AG09309 (cell line): ENCODE measurements at regions not wholly inside any gene's neighbourhood (a gene's known extent, or its start where the extent isn't known, plus 50 kb on each side); places are given as distances from the start of the nearest gene placed in this dataset.

Experiments
- DNase-seq: peaks from one replicate; pipeline ENCODE4 v3.0.0-alpha.2; 2010; ENCODE audit warnings: low read depth
- H3K4me3 ChIP-seq: 2 replicates; pipeline ENCODE4 v1.5.1; 2011; ENCODE audit warnings: mild to moderate bottlenecking, low read depth, low read length, moderate library complexity; ENCODE audit not compliant: control insufficient read depth
- TF ChIP-seq, protein P1 (sequence below): IDR thresholded peaks from 2 replicates; pipeline ENCODE4 v1.5.1; 2011; ENCODE audit warnings: mild to moderate bottlenecking, low read depth, low read length, inconsistent platforms; ENCODE audit not compliant: insufficient read depth, control insufficient read depth; ENCODE audit errors: missing control alignments

DNA sequence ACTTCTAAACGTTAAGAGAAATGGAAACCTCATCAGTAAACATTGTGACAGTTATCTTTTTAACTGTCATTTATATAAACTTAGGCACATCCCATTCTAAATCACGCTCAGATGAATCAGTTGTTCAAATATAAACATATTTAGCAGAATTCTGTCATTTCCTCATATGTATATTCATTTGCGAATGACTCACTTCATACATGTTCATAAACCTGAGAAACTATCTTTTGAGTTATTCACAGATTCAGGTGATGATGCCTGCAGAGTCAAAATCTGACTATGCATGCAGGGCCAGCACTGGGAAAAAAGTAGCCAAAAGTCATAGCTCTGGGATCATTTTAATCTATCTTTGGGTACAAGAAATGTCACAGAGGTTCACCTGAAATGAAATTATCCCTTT, 153.8 kb upstream of the PKN2 start:
- H3K4me3 ChIP-seq: no peak overlapping the region
- DNase-seq: no peak
- TF ChIP-seq, protein P1, sequence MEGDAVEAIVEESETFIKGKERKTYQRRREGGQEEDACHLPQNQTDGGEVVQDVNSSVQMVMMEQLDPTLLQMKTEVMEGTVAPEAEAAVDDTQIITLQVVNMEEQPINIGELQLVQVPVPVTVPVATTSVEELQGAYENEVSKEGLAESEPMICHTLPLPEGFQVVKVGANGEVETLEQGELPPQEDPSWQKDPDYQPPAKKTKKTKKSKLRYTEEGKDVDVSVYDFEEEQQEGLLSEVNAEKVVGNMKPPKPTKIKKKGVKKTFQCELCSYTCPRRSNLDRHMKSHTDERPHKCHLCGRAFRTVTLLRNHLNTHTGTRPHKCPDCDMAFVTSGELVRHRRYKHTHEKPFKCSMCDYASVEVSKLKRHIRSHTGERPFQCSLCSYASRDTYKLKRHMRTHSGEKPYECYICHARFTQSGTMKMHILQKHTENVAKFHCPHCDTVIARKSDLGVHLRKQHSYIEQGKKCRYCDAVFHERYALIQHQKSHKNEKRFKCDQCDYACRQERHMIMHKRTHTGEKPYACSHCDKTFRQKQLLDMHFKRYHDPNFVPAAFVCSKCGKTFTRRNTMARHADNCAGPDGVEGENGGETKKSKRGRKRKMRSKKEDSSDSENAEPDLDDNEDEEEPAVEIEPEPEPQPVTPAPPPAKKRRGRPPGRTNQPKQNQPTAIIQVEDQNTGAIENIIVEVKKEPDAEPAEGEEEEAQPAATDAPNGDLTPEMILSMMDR: no peak

DNA sequence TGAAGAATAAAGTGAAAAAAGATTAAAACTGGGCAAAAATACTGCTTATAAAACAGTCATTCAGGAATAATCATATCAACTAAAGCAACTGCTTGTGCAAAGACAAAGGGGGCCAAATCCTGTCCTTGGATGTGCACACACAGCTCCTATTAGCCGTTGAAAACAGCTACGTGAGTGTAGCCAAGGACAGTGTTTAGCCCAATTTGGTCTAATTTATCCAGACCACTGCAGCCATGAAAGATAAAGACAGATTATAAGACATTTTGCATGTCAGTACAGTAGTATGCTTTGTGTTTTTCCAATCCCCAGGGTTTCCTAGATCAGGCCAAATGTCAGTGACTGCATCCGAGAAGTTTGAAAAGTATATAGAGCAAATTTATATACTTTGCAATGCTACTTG, 146.3 kb upstream of the PKN2 start:
- TF ChIP-seq, protein P1: no peak
- H3K4me3 ChIP-seq: no peak overlapping the region
- DNase-seq: no peak

DNA sequence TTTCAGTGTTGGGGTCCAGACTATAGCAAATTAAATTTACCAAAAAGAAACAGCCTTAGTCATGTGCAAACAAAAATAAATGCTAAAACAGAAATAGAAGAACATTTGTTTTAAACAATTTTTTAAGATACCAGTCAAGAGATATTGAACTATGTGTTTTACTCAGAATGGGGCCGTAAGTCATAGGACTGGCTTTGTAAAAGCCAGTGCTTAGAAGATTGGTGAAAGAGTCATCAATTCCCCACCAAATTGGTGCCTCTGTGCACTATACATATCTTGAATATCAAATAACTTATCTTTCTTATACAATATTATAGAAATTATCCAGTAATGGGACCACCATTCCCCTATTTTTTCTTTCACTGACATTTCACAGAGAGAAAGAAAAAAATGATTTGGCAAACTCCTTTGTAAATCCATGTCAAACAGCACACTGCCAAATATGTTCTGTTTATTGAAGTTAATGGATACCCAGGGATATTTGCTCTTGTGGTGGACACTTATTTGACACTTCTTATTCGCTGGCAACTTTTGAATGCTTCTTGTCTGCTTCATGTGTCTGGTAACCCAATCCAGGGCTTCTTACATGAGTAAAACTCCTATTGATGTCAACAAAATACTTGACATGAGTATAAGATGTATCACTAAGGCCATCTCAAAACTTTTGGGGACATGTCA, 145.7 kb upstream of the PKN2 start:
- TF ChIP-seq, protein P1: no peak
- H3K4me3 ChIP-seq: no peak overlapping the region
- no peak for DNase-seq

DNA sequence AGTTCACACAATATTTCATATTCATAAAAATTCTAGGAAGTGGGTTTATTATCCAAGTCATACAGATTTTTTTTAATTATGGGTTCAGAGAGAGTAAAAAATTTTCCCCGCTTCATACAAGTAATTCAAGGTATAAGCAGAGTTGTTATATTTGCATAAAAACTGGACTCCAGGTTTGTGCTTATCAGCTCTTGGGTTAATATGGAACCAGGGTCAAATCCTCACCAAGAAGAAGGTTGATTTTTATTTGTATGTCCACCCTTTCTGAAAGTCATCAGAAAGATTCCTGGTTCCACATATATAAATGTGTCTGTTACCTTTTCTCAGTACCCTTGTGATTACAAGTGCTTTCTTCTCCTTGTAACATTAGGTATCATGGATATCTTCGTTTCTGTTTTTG, 143.8 kb upstream of the PKN2 start:
- TF ChIP-seq, protein P1: no peak
- DNase-seq: no peak
- no peak overlapping the region for H3K4me3 ChIP-seq

DNA sequence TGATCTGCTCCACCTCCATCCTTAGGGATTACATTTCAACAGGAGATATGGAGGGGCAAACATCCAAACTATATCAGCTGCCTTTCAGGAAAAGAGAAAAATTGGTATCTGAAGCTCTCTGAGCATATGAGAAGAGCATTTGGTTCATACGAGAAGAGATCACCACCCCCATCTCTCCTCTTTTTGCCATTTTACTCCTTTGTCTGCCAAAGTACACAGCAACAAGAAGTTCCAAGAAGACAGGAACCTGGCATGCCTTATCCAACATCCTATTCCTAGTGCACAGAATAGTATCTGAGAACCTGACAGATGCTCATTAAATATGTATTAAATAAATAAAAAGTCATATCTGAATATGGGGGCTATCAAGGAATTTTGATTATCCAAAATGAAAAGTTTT, 142.5 kb upstream of the PKN2 start:
- DNase-seq: no peak
- TF ChIP-seq, protein P1: no peak

DNA sequence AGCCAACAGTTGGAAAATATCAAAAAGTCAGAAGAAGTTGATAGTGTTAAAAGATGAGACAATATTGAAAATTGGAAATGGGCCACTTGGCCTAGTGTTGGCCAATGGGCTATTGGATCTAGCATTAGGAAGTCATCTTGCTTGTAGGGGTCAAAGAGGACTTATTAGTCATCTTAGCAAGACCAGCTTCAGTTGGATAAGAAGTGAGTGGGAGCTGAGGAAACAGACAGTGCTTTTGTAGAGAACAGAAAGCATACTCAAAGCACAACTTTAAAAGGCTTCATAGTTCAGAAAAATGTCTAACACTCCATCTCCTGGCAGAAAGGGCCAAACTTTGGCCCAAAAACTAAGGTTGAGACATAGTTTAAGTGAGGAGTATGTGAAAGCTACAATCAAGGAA, 139.9 kb upstream of the PKN2 start:
- TF ChIP-seq, protein P1: no peak
- H3K4me3 ChIP-seq: no peak overlapping the region
- DNase-seq: no peak

More for the DNA sequence above, 142.5 kb upstream of the PKN2 start:
- no peak overlapping the region for H3K4me3 ChIP-seq
